Sigmoid colon (tissue), 4 donors: ENCODE measurements at regions not wholly inside any gene's neighbourhood (a gene's known extent, or its start where the extent isn't known, plus 50 kb on each side); places are given as distances from the start of the nearest gene placed in this dataset.

Experiments
- EP300 ChIP-seq, 4 donors: sonication (generic); formaldehyde crosslinking; IDR thresholded peaks; one replicate each; pipeline ENCODE4 v1.6.1; 2017; ENCODE audit warnings: antibody characterized with exemption in 4 of 4
- POLR2A ChIP-seq, 2 donors: fragments of 450-650 bp; IDR thresholded peaks; one replicate each; pipeline ENCODE4 v1.6.1; 2016; ENCODE audit warnings: antibody characterized with exemption in 2 of 2, mild to moderate bottlenecking in 2 of 2, moderate library complexity in 2 of 2
- POLR2AphosphoS5 ChIP-seq, 4 donors: sonication (generic); formaldehyde crosslinking; IDR thresholded peaks; one replicate each; pipeline ENCODE4 v1.6.1; 2017; ENCODE audit warnings: antibody characterized with exemption in 4 of 4
- TF ChIP-seq, protein P1 (sequence below), 4 experiments: fragments of 450-650 bp in 3 of 4; fragments of 200-600 bp in 1 of 4; IDR thresholded peaks; one replicate each; pipeline ENCODE4 v1.5.1; 2016 to 2019; ENCODE audit warnings: antibody characterized with exemption in 4 of 4, mild to moderate bottlenecking in 3 of 4, moderate library complexity in 2 of 4

GRCh38 chr20:4584510-4584909 is 101.7 kb upstream of the PRNP start:
- no peak for TF ChIP-seq POLR2A (IDR thresholded peaks at IDR 0.05)
- TF ChIP-seq, protein P1, sequence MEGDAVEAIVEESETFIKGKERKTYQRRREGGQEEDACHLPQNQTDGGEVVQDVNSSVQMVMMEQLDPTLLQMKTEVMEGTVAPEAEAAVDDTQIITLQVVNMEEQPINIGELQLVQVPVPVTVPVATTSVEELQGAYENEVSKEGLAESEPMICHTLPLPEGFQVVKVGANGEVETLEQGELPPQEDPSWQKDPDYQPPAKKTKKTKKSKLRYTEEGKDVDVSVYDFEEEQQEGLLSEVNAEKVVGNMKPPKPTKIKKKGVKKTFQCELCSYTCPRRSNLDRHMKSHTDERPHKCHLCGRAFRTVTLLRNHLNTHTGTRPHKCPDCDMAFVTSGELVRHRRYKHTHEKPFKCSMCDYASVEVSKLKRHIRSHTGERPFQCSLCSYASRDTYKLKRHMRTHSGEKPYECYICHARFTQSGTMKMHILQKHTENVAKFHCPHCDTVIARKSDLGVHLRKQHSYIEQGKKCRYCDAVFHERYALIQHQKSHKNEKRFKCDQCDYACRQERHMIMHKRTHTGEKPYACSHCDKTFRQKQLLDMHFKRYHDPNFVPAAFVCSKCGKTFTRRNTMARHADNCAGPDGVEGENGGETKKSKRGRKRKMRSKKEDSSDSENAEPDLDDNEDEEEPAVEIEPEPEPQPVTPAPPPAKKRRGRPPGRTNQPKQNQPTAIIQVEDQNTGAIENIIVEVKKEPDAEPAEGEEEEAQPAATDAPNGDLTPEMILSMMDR (IDR thresholded peaks at IDR 0.05): no peak
- TF ChIP-seq POLR2AphosphoS5 (IDR thresholded peaks at IDR 0.05): no peak
- no peak for TF ChIP-seq EP300 (IDR thresholded peaks at IDR 0.05)
